CD4-positive, alpha-beta T cell treated with Interferon gamma for 1 hour (primary cell): ENCODE measurements at regions not wholly inside any gene's neighbourhood (a gene's known extent, or its start where the extent isn't known, plus 50 kb on each side); places are given as distances from the start of the nearest gene placed in this dataset.

ENCODE experiments used
- DNase-seq: peaks from one replicate; pipeline ENCODE4 v3.0.0-alpha.2; 2020

GRCh38 chr1:29379443-29380073 is 143.2 kb downstream of the PTPRU start:
- no peak for DNase-seq
